ENCODE measurements at regions not wholly inside any gene's neighbourhood (a gene's known extent, or its start where the extent isn't known, plus 50 kb on each side); places are given as distances from the start of the nearest gene placed in this dataset.

GRCh38 chr21:21682172-21682571 lies 684.0 kb downstream of the NCAM2 start:
- DNase-seq (ENCODE audit: insufficient read length, low spot score) (no peak), FAIRE-seq (peak; percentile 61)
- no peak for TF ChIP-seq POLR2A (IDR thresholded peaks at IDR 0.05; ENCODE audit: low read depth, low read length)

DNA sequence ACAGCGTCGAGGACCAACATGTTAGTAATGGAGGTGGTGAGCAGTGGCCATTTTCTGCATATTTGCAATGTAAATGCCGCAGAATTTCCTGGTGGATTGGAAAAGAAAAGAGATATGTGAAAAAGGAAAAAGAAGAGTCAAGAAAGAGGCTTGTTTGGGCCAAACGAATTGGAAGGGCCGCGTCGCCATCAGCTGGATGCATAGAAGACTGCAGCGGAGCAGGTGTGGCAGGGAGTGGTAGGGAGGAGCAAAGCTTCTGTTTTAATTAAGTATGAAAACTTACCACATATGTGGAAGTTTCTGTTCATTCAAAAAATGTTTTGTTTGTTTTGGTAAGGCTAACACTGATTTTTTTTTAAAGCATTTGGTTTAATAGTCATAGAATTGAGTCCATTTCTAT lies 690.7 kb downstream of the NCAM2 start:
- peak; percentile 5 for DNase-seq (ENCODE audit: insufficient read length, low spot score)
- TF ChIP-seq POLR2A (IDR thresholded peaks at IDR 0.05; ENCODE audit: low read depth, low read length): no peak
- peak; percentile 73 for FAIRE-seq

- TF ChIP-seq POLR2A (IDR thresholded peaks at IDR 0.05; ENCODE audit: low read depth, low read length): no peak
- DNase-seq (ENCODE audit: insufficient read length, low spot score): no peak
- FAIRE-seq: no peak
Observed at GRCh38 chr21:21690068-21690665, 692.0 kb downstream of the NCAM2 start.

DNA sequence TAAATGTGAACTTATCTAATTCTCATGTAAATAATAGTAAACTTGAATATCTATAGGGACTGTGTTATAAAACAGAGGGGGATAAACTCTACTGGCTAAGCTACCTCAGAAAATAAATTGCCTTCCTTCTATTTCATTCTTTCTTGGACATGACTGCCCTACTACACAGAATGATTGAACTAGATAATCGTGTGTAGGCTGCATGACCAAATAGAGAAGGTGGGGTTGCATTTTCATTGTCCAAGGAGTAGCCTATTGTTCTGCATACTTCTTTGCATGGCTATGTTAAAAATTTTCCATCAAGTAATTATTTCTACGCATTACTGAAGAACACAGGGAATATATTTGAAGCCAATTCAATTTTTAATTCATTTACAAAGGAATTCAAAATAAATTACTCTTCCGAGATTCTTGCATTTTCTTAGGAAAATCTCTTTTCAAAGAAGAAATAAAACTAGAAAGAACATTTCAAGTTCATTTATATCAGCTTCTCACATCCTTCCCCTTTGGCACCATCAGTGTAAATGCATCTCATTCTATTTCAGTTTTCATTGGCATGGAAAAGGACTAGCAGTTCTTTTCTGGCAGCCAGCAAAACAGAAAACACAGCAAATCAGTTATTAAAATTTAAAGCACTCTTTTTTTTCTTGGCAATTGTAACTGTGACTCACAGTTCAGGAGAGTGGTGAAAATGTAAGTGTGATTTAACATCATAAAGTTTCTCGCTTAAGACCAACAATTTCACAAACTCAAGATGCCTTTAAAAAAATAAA lies 714.7 kb downstream of the NCAM2 start:
- FAIRE-seq (peak; percentile 83), DNase-seq (ENCODE audit: insufficient read length, low spot score) (no peak)
- no peak for TF ChIP-seq POLR2A (IDR thresholded peaks at IDR 0.05; ENCODE audit: low read depth, low read length)

GRCh38 chr21:21713651-21714180 lies 715.5 kb downstream of the NCAM2 start:
- no peak for TF ChIP-seq POLR2A (IDR thresholded peaks at IDR 0.05; ENCODE audit: low read depth, low read length)
- DNase-seq (ENCODE audit: insufficient read length, low spot score) (no peak), FAIRE-seq (peak; percentile 91)

DNA sequence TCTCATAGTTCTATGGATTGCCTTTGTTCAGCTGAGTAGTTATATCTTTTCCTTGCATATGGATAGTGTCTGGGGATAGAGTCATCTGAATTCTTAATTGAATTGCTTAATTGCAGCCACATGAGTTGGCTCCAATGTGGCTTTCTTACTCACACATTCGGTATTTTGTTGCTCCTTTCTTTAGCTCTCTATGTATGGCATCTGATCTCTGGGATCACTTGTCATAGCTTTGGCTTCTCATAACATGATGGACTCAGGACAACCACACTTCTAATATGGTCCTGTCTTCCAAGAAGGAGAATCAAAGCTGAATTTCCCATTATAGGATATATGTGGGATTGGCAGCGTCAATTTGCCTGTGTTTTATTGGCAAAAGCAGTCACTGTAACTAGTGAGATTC lies 716.2 kb downstream of the NCAM2 start:
- FAIRE-seq: peak; percentile 99
- no peak for DNase-seq (ENCODE audit: insufficient read length, low spot score)
- TF ChIP-seq POLR2A (IDR thresholded peaks at IDR 0.05; ENCODE audit: low read depth, low read length): no peak

GRCh38 chr21:21715266-21715969 lies 717.2 kb downstream of the NCAM2 start:
- DNase-seq (ENCODE audit: insufficient read length, low spot score): peak; percentile 6
- peak; percentile 71 for FAIRE-seq
- no peak for TF ChIP-seq POLR2A (IDR thresholded peaks at IDR 0.05; ENCODE audit: low read depth, low read length)

- no peak for DNase-seq (ENCODE audit: insufficient read length, low spot score)
- peak; percentile 43 for FAIRE-seq
- no peak for TF ChIP-seq POLR2A (IDR thresholded peaks at IDR 0.05; ENCODE audit: low read depth, low read length)
Observed at GRCh38 chr21:21722731-21723130, 724.5 kb downstream of the NCAM2 start.

DNA sequence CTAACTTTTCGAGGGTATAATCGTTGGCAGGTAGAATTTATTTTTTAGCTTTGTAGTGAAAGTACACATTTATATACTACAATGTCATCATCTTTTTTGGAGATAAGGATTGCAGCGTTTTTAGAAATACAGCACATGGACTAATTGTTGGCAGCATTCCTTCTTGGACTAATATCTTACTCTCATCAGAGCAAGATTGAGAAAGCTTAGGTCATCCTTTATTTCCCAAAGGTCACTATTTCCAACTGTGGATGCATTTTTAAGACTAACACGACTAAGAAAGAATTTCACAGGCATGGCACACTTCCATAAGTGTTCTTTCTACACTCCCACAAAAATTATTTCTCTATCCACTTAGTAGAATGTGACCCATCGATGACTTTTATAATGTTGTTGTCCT lies 732.3 kb downstream of the NCAM2 start:
- DNase-seq (ENCODE audit: insufficient read length, low spot score): no peak
- peak; percentile 30 for FAIRE-seq
- no peak for TF ChIP-seq POLR2A (IDR thresholded peaks at IDR 0.05; ENCODE audit: low read depth, low read length)

GRCh38 chr21:21731626-21732025 lies 733.4 kb downstream of the NCAM2 start:
- DNase-seq (ENCODE audit: insufficient read length, low spot score): no peak
- no peak for FAIRE-seq
- no peak for TF ChIP-seq POLR2A (IDR thresholded peaks at IDR 0.05; ENCODE audit: low read depth, low read length)

GRCh38 chr21:21734088-21734487 lies 735.9 kb downstream of the NCAM2 start:
- no peak for DNase-seq (ENCODE audit: insufficient read length, low spot score)
- TF ChIP-seq POLR2A (IDR thresholded peaks at IDR 0.05; ENCODE audit: low read depth, low read length): no peak
- FAIRE-seq: no peak

GRCh38 chr21:21737186-21737585 lies 739.0 kb downstream of the NCAM2 start:
- FAIRE-seq (no peak), DNase-seq (ENCODE audit: insufficient read length, low spot score) (no peak)
- no peak for TF ChIP-seq POLR2A (IDR thresholded peaks at IDR 0.05; ENCODE audit: low read depth, low read length)

DNA sequence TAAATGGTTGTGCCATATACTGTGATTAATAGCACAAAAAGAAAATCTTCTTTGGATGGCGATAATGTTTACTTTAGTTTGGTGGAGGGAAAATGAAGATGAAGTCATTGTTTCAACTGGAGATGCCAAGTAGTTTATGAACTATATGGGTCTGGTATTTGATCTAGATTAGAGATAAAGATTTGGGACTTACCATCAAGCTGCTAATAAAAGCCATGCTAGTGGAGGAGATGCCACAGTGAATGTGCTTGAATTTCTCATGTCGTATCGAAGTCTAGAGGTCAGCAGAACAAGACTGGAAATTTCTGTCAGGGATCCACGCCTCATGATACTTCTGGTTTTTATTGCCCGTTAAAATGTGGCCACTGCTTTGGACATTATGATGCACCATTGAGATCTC lies 742.0 kb downstream of the NCAM2 start:
- no peak for TF ChIP-seq POLR2A (IDR thresholded peaks at IDR 0.05; ENCODE audit: low read depth, low read length)
- no peak for DNase-seq (ENCODE audit: insufficient read length, low spot score)
- FAIRE-seq: peak; percentile 43

- FAIRE-seq: no peak
- DNase-seq (ENCODE audit: insufficient read length, low spot score): no peak
Observed at GRCh38 chr21:21750124-21750825, 752.1 kb downstream of the NCAM2 start.

More at GRCh38 chr21:21750124-21750825, 752.1 kb downstream of the NCAM2 start:
- TF ChIP-seq POLR2A (IDR thresholded peaks at IDR 0.05; ENCODE audit: low read depth, low read length): no peak

All from H54 (cell line).